Activated naive CD8-positive, alpha-beta T cell treated with anti-CD3 and anti-CD28 coated beads, Interleukin-2, amount 50 U/mL, for 16 hours (primary cell): ENCODE measurements at regions not wholly inside any gene's neighbourhood (a gene's known extent, or its start where the extent isn't known, plus 50 kb on each side); places are given as distances from the start of the nearest gene placed in this dataset.

ENCODE experiments used
- DNase-seq: peaks from one replicate; pipeline ENCODE4 v3.0.0-alpha.2; 2020; ENCODE audit warnings: low read depth, low spot score

DNA sequence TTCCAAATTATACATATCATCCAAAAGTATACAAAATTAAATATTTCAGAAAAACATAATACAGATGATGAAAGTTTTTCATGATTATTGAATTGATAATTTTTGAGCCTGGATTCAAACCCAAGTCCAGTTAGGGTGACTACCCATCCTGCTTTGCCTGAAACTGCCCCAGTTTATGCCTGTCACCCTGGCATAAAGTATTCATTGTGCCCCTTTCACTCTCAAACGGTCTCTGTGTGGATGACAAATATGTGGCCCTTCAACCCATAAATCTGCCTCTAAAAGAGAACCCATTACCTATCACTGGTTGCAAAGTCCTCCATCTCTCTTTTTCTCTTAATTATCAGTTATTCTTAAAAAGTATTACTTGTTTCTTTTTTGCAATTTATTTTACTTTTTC lies 553.7 kb upstream of the JARID2 start:
- DNase-seq, result no peak

DNA sequence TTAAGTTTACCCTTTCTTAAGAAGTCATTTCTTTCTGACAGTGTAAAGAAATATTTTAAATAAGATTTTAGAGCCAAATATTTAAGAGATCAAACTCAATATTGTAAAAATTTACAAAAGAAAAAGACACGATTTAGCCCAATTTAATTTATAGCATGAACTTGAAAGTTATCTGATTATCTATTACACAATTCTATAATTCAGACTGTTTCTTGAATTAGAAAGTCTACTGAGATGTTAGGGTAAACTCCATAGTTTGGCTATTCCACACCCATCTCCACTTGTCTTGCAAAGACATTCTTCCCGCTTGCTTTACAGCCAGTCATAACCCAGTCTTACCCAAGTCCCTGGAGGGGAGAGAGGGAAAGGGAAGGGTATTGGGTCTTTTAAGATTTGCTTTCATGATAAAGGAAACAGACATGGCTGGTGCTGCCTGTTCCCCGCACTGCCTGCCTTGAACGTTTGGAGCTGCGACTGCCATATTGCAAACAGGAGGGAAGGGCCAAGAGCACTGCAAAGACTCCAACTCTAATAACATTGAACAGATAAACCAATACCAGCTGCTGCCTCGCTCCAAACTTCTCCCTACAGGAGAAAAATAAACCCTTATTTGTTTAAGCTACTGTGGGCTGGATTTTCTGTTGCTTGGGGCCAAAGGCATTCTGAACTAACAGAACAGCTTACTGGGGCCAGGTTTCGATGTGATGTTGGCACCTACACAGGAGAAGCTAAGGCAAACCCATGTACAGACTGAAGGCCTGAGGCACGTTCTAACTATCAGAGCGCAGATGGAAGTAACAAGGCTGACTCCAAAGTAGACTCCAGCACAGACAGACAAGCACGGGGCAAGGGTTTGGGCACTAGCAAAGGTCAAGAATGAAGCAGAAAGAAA lies 552.3 kb upstream of the JARID2 start:
- no peak for DNase-seq

DNA sequence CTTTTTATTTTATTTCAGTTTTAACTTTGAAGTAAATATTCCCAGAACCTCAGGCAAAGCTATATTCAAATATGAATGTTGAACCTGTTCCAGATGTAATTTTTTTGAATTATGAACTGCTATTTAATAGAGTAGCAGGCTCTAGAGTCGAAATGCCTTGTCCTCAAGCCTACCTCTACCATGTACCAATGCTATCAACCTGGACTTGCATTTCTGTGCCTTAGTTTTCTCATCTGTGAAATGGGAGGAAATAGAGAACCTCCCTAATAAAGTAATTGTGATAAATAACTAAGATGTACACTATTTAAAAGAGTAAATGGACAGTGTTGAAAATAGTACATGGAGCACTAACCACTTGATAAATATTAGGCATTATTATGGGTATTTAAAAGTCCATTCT lies 551.6 kb upstream of the JARID2 start:
- DNase-seq, result no peak

DNA sequence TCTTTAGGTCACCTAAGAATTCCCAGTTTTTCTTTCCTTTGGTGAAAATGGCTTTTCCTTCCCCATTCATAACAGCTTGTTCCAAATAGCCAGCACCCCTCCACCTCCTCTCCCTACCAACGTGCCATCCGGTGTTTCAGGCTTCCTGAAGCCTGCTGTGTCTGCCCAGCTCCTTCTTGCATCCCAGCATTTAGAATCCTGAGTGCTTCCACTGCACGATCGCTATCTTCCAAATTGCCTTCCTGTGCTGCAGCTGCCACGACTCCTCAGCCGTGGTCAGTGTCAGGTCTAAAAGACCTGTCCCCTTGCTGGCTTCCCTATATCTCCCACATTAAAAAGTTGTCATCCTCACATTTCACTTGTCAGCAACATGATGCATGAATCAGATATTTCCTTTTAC lies 550.3 kb upstream of the JARID2 start:
- DNase-seq, result no peak

DNA sequence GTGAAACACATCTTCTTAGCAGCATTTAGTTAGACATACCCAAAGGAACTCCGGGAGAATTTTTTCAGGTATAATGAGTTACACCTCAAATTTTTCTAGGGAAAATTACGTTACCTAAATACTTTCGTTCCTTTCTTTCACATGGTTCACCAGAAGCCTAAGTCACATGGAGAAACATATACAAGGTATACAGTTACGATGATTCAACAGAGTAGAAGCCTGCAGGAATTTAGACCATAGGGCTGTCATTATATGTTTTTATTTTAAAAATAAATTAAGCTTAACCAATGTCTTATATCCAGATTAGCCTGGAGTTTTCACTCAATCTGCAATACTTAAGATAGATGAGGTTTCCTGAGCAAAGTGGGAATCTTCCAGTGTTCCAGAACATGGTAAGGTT lies 549.5 kb upstream of the JARID2 start:
- no peak for DNase-seq

DNA sequence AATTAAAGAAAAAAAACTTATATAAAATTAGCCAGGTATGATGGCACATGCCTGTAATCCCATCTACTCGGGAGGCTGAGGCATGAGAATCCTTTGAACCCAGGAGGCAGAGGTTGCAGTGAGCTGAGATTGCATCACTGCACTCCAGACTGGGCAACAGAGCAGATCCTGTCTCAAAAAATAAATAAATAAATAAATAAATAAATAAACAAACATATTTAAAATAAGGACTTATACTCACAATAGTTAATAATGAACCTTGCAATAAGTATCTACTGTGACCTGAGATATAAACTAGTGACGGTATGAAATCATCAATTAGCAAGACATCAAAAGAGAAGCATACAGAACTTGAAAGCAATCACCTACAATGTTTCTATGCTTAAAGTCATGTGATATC lies 548.4 kb upstream of the JARID2 start:
- no peak for DNase-seq

DNA sequence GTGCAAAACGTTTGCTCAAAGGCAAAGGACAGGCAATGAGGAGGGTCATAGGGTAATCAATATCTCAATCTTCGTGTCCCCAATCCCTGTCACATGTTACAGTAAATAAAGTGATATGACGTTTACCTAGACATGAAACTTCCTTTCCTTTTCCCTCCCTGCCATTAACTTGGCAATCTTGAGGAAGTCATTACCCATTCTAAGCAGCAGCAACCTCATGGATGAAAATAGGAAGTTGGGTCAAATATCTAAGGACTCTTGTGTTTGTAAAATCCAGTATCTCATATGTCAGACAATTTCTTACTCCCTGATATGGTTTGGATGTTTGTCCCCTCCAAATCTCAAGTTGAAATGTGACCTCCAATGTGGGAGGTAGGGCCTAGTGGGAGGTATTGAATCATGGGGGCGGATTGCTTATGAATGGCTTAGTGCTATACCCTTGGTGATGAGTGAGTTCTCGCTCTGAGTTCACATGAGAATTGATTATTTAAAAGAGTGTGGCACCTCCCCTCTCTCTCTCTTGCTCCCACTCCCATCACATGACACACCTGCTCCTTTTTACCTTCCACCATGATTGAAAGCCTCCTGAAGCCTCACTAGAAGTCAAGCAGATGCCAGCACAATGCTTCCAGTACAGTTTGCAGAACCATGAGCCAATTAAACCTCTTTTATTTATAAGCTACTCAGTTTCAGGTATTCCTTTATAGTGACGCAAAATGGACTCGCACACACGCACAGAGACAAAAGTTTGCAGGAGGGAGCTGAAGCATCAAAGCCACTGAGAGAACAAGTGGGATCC lies 545.9 kb upstream of the JARID2 start:
- no peak for DNase-seq

DNA sequence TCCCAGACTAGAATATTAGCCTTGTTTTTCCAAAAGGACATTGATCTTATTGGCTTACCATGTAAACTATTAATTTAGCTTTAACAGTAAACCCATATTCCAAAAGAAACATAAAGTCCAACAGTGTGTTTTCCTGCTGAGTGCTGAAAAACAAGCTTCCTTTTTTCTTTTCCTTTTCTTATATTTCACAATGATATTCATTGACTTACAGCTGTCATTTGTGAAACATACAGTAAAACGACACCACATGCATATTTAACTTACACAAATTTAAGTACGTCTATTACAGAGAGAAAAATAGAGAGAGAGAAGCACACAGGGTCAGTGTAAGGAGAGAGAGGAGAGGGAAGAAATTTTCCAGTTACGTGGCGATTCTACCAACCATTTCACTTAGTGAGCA lies 543.9 kb upstream of the JARID2 start:
- no peak for DNase-seq

DNA sequence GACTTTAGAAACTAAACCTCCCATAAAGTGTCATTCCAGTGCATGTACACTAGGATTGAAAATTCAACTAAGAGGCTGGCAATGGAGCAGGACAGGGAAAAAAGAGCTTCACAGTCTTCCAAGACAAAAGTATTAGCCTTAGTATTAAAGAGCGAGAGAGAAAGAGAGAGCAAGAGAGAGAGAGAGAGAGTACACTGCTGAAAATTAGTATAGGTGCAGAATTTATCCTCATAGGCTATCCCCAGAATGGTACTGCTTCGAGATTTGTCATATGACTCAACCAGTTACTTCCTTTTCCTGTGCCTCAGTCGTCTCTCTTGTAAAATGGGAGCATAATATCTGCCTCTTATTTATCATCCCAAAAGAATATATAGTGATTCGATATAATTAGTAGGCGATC lies 543.2 kb upstream of the JARID2 start:
- no peak for DNase-seq

DNA sequence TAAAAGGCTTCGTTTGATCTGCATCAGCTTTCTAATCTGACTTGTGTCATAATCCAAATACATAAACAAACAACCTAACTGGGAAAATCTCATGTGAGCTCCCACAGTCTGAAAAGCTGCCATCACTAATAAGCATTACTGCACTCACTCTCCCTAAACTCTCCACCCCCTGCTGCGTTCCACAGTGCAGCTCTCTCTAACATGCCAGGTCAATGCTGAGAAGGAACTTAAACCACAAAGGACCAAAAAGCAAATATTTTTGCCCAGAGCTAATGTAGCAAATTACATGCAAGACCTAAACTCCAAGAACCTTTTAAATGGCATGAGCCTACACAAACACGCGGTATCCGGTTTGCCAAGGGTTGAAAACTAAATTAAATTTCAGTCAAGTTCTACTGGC lies 542.3 kb upstream of the JARID2 start:
- DNase-seq, result no peak

DNA sequence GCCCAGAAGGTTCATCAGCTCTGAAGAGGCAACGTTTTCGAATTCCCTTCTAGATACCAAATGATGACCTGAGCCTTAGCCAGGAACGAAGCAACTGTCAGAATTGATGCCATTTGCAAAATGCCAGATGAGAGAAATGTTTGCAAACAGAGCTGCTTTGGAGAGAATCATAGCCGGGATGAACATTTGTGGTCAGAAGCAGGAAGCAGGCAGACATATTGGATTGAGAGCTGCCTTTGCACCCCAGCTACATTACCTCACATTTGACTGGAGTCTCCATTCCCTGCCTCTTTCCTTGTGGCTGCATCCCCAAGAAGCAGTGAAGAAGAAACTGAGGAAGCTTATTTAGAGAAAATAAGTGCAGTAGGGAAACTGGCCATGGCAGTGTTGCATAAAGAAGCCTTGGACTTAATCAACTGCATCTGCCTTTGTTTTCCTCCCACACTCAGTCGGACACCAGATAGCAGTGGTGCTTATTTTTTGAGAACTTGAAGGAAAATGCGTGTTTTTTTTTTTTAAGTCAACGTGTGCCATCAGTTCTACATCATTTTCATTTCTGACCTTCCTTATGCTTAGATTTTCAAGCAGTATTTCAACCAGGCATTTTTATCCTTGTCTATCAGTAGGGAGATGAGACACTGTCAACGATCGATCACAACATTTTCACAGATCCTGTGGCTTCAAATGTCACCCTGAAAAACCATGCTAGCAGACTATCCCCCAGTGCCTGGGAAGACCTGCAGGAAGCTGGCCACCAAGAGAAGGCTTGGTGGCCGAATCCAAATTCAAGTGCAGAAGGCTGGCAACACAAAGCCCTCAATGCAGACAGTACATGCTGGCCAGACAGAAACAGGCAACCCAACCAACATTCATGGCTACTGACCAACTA lies 541.2 kb upstream of the JARID2 start:
- no peak for DNase-seq

- no peak for DNase-seq
These were observed 540.0 kb upstream of the JARID2 start for GRCh38 chr6:14705841-14706377.

- no peak for DNase-seq
These were observed 539.4 kb upstream of the JARID2 start for GRCh38 chr6:14706378-14706929.

GRCh38 chr6:14707276-14707675 lies 538.6 kb upstream of the JARID2 start:
- DNase-seq, result no peak

- no peak for DNase-seq
These were observed 537.9 kb upstream of the JARID2 start for GRCh38 chr6:14707971-14708465.

GRCh38 chr6:14709066-14709670 lies 536.7 kb upstream of the JARID2 start:
- DNase-seq, result no peak

GRCh38 chr6:14709900-14710299 lies 536.0 kb upstream of the JARID2 start:
- no peak for DNase-seq

DNA sequence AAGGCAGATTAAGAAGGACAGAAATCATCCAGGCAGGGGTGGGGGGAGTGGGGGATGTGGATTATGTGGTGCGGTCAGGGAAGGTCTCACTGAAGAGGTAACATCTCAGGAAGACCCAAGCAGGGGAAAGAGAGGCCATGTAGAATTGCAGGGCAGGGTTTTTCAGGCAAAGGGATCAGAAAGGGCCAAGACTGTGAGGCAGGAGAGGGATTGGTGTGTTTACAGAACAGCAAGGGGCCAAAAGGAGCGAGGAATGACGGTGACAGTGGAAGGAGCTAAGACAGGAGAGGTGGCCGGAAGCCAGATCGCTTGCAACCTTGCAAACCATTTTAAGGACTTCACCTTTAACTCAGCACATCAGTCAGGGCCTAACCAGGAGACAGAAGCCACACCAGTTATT lies 535.4 kb upstream of the JARID2 start:
- DNase-seq, result no peak

DNA sequence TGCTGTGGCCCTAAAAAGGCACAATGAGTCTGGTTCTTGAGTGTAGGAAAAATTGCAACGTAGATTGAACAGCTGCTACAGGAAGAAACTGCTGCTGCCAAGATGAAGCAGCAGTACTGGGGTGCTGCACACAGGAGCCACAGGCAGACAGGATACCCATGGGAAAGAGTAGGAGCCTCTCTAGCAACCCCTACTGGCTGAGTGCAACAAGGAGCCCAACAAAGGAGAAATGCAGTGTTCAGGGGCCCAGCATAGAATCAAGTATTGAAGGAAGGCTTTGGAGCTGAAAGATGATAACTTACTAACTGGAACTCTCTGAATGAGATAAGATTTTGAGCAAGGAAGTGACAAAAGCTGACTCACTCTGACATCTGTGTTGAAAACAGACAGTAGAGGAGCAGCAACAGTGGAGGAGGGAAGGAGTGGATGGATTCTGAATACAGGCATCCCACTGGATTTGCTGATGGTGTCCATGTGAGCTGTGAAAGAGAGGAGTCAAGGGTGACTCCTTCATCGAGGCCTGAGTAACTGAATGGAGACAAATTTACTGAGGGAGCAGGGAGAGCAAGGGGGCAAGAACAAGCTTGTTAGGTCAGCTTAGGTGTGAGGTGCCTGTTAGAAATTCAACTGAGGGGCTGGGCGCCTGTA lies 534.7 kb upstream of the JARID2 start:
- no peak for DNase-seq

GRCh38 chr6:14711704-14712379 lies 534.0 kb upstream of the JARID2 start:
- no peak for DNase-seq
